Calu3 (cell line): ENCODE measurements at regions not wholly inside any gene's neighbourhood (a gene's known extent, or its start where the extent isn't known, plus 50 kb on each side); places are given as distances from the start of the nearest gene placed in this dataset.

Experiments
- BruUV-seq: library from RNA; stranded (reverse); fragments of 400-500 nt; replicated peaks from 2 replicates; lab custom pipeline; 2021; lab: Mats Ljungman, UMichigan
- CTCF ChIA-PET: fragments of 300-600 bp; sonication (Branson Sonifier 250); formaldehyde crosslinking; loops from one replicate; lab custom pipeline; 2022; ENCODE audit warnings: antibody characterized with exemption; lab: Charles Lee
- DNase-seq: peaks from one replicate; pipeline ENCODE4 v3.0.0; 2022
- H3K27ac Mint-ChIP-seq: one replicate; pipeline ENCODE4 v1.8.0; 2022; ENCODE audit warnings: mixed read lengths; ENCODE audit not compliant: unreplicated experiment
- H3K27me3 Mint-ChIP-seq: one replicate; pipeline ENCODE4 v1.8.0; 2022; ENCODE audit warnings: mixed read lengths; ENCODE audit not compliant: unreplicated experiment
- H3K36me3 Mint-ChIP-seq: one replicate; pipeline ENCODE4 v1.8.0; 2022; ENCODE audit warnings: mild to moderate bottlenecking, moderate library complexity, mixed read lengths; ENCODE audit not compliant: insufficient read depth, unreplicated experiment
- H3K4me1 Mint-ChIP-seq: one replicate; pipeline ENCODE4 v1.8.0; 2022; ENCODE audit warnings: mild to moderate bottlenecking, low read depth, mixed read lengths; ENCODE audit not compliant: unreplicated experiment
- H3K4me3 Mint-ChIP-seq: one replicate; pipeline ENCODE4 v1.8.0; 2022; ENCODE audit warnings: mild to moderate bottlenecking, low read depth, moderate library complexity, mixed read lengths; ENCODE audit not compliant: unreplicated experiment
- H3K9me3 Mint-ChIP-seq: one replicate; pipeline ENCODE4 v1.8.0; 2022; ENCODE audit warnings: low read depth, mixed read lengths; ENCODE audit not compliant: unreplicated experiment
- intact Hi-C: fragments of 100-400 bp; cut with micrococcal nuclease; formaldehyde crosslinking; loops from one replicate; pipeline ENCODE4 v1.10.0; 2022; ENCODE audit not compliant: unreplicated experiment
- TF ChIP-seq, protein P1 (sequence below): fragments of 200-600 bp; IDR thresholded peaks from one replicate; pipeline ENCODE4 v1.8.0; 2022; ENCODE audit warnings: antibody characterized with exemption; ENCODE audit not compliant: unreplicated experiment

DNA sequence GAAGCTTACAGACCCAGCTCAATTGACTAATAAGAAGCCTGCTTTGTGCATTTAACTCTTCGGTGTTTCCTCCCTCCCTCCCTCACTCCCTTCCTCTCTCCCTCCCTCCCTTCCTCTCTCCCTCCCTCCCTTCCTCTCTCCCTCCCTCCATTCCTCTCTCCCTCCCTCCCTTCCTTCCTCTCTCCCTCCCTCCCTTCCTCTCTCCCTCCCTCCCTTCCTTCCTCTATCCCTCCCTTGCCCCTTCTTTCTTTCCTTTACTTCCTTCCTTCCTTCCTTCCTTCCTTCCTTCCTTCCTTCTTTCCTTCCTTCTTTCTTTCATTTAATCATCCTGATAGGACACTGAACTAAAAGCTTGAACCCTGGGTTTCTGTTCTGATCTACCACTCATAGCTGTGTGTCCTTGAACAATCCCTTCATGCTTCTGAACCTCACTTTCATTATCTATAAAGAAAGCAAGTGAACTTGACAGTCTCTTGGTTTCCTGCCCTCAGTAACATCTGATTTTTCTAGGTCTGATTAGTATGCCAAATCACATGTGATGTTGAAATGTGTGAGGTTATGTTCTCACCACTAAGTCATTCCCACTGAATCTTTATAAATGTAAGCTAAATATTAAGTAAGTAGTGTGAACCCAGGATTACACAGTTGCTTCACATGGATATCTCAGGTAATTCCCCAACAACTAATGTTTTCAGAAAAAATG lies 132.3 kb upstream of the BMP2 start:
- H3K9me3 Mint-ChIP-seq = no peaks in the 10 kb centered on the region
- no TSS peak for BruUV-seq

GRCh38 chr20:6632187-6632586 lies 135.3 kb upstream of the BMP2 start:
- CTCF ChIA-PET = no interaction called here
- intact Hi-C loops = loop anchor here (10.0 kb wide), 1 partner anchor 367 kb away; no protein-coding TSS in a partner anchor
- Mint-ChIP-seq H3K27me3 (no peaks in the 10 kb centered on the region), H3K4me3 (no peak overlapping the region), H3K9me3 (no peaks in the 10 kb centered on the region), H3K27ac (no peak overlapping the region), H3K36me3 (no peaks in the 10 kb centered on the region), H3K4me1 (peaks cover 8% of the 10 kb centered on the region)
- no peak for DNase-seq
- TF ChIP-seq, protein P1, sequence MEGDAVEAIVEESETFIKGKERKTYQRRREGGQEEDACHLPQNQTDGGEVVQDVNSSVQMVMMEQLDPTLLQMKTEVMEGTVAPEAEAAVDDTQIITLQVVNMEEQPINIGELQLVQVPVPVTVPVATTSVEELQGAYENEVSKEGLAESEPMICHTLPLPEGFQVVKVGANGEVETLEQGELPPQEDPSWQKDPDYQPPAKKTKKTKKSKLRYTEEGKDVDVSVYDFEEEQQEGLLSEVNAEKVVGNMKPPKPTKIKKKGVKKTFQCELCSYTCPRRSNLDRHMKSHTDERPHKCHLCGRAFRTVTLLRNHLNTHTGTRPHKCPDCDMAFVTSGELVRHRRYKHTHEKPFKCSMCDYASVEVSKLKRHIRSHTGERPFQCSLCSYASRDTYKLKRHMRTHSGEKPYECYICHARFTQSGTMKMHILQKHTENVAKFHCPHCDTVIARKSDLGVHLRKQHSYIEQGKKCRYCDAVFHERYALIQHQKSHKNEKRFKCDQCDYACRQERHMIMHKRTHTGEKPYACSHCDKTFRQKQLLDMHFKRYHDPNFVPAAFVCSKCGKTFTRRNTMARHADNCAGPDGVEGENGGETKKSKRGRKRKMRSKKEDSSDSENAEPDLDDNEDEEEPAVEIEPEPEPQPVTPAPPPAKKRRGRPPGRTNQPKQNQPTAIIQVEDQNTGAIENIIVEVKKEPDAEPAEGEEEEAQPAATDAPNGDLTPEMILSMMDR = no peak
- BruUV-seq = no TSS peak

More for the DNA sequence above, 132.3 kb upstream of the BMP2 start:
- intact Hi-C loops = loop anchor here (10.0 kb wide), 1 partner anchor 370 kb away; no protein-coding TSS in a partner anchor
- H3K36me3 Mint-ChIP-seq = no peaks in the 10 kb centered on the region
- no peak for DNase-seq
- no peak overlapping the region for H3K27ac Mint-ChIP-seq
- H3K4me3 Mint-ChIP-seq = no peak overlapping the region
- peaks cover 8% of the 10 kb centered on the region for H3K4me1 Mint-ChIP-seq
- H3K27me3 Mint-ChIP-seq = no peaks in the 10 kb centered on the region
- CTCF ChIA-PET = no interaction called here
- TF ChIP-seq, protein P1 = no peak

DNA sequence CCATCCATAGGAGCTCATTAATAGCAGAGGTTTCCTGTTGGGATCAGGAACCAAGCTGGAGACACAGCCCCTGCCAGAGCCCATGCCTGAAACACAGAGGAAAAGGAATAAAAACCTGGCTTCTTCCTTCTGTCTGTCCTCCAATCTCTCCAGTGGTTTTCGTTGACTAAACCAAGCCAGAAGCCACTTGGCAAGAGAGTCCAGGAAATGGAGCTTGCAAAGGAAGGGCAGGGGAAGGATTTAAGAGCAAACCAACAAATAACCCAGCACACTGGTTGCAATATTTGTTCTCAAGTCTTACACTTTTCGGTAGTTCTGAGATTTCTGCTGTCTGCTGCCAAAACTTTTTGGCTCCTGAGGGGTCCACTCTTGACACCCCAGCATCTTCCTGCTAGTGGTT lies 137.0 kb upstream of the BMP2 start:
- Mint-ChIP-seq H3K36me3 (no peaks in the 10 kb centered on the region), H3K4me1 (peaks cover 7% of the 10 kb centered on the region), H3K9me3 (no peaks in the 10 kb centered on the region), H3K27ac (no peak overlapping the region), H3K27me3 (no peaks in the 10 kb centered on the region), H3K4me3 (no peak overlapping the region)
- TF ChIP-seq, protein P1 = no peak
- intact Hi-C loops = loop anchor here (10.0 kb wide), 1 partner anchor 366 kb away; no protein-coding TSS in a partner anchor
- DNase-seq = no peak
- CTCF ChIA-PET = no interaction called here
- BruUV-seq = no TSS peak

GRCh38 chr20:6629564-6629963 lies 137.9 kb upstream of the BMP2 start:
- H3K9me3 Mint-ChIP-seq = no peaks in the 10 kb centered on the region
- no peaks in the 10 kb centered on the region for H3K36me3 Mint-ChIP-seq
- BruUV-seq = no TSS peak
- DNase-seq = no peak
- H3K4me1 Mint-ChIP-seq = no peaks in the 10 kb centered on the region
- TF ChIP-seq, protein P1 = no peak
- intact Hi-C loops = no loop called here
- no peaks in the 10 kb centered on the region for H3K27me3 Mint-ChIP-seq
- no peak overlapping the region for H3K4me3 Mint-ChIP-seq
- CTCF ChIA-PET = no interaction called here
- H3K27ac Mint-ChIP-seq = no peak overlapping the region
